ENCODE measurements at regions not wholly inside any gene's neighbourhood (a gene's known extent, or its start where the extent isn't known, plus 50 kb on each side); places are given as distances from the start of the nearest gene placed in this dataset.
"Not testable (repeated sequence)": the region's sequence is repeated elsewhere in the genome, so short reads cannot be mapped to it uniquely, and the experiment has no call there.

- not testable (repeated sequence) for DNase-seq (ENCODE audit: low read depth)
Measured at GRCh38 chr1:145553795-145554194, 54.0 kb upstream of the GPR89A start.

- no peak for DNase-seq (ENCODE audit: low read depth)
Measured at GRCh38 chr1:145545055-145545454, 62.7 kb upstream of the GPR89A start.

- not testable (repeated sequence) for DNase-seq (ENCODE audit: low read depth)
Measured at GRCh38 chr1:145541685-145542084, 66.1 kb upstream of the GPR89A start.

- not testable (repeated sequence) for DNase-seq (ENCODE audit: low read depth)
Measured at GRCh38 chr1:145541246-145541645, 66.5 kb upstream of the GPR89A start.

- not testable (repeated sequence) for DNase-seq (ENCODE audit: low read depth)
Measured at GRCh38 chr1:145538118-145538882, 69.5 kb upstream of the GPR89A start.

GRCh38 chr1:145537003-145537402, 70.8 kb upstream of the GPR89A start:
- DNase-seq (ENCODE audit: low read depth): not testable (repeated sequence)

- not testable (repeated sequence) for DNase-seq (ENCODE audit: low read depth)
Measured at GRCh38 chr1:145535461-145535860, 72.3 kb upstream of the GPR89A start.

GRCh38 chr1:145528068-145528564, 79.7 kb upstream of the GPR89A start:
- DNase-seq (ENCODE audit: low read depth): not testable (repeated sequence)

- not testable (repeated sequence) for DNase-seq (ENCODE audit: low read depth)
Measured at GRCh38 chr1:145520159-145520558, 87.6 kb upstream of the GPR89A start.

GRCh38 chr1:145519302-145519701, 88.5 kb upstream of the GPR89A start:
- DNase-seq (ENCODE audit: low read depth): not testable (repeated sequence)

- not testable (repeated sequence) for DNase-seq (ENCODE audit: low read depth)
Measured at GRCh38 chr1:145513017-145513416, 87.6 kb upstream of the NBPF20 start.

- DNase-seq (ENCODE audit: low read depth): not testable (repeated sequence)
Measured at GRCh38 chr1:145508053-145508452, 82.7 kb upstream of the NBPF20 start.

GRCh38 chr1:145505663-145506647, 80.6 kb upstream of the NBPF20 start:
- not testable (repeated sequence) for DNase-seq (ENCODE audit: low read depth)

- not testable (repeated sequence) for DNase-seq (ENCODE audit: low read depth)
Measured at GRCh38 chr1:145504834-145505413, 79.5 kb upstream of the NBPF20 start.

- not testable (repeated sequence) for DNase-seq (ENCODE audit: low read depth)
Measured at GRCh38 chr1:145504310-145504709, 78.9 kb upstream of the NBPF20 start.

GRCh38 chr1:145500251-145500650, 74.8 kb upstream of the NBPF20 start:
- not testable (repeated sequence) for DNase-seq (ENCODE audit: low read depth)

- DNase-seq (ENCODE audit: low read depth): not testable (repeated sequence)
Measured at GRCh38 chr1:145495077-145495871, 69.9 kb upstream of the NBPF20 start.

GRCh38 chr1:145488193-145488933, 63.0 kb upstream of the NBPF20 start:
- DNase-seq (ENCODE audit: low read depth): not testable (repeated sequence)

- not testable (repeated sequence) for DNase-seq (ENCODE audit: low read depth)
Measured at GRCh38 chr1:145487156-145487555, 61.8 kb upstream of the NBPF20 start.

- not testable (repeated sequence) for DNase-seq (ENCODE audit: low read depth)
Measured at GRCh38 chr1:145484257-145484656, 58.9 kb upstream of the NBPF20 start.
